Stimulated activated CD4-positive, alpha-beta T cell treated with anti-CD3 and anti-CD28 coated beads, Interleukin-4, amount 100 ng/mL, for 48 hours (primary cell): ENCODE measurements at regions not wholly inside any gene's neighbourhood (a gene's known extent, or its start where the extent isn't known, plus 50 kb on each side); places are given as distances from the start of the nearest gene placed in this dataset.
A peak's percentile ranks its signal among the peaks of the same experiment; 100 is the strongest.
"Not testable (repeated sequence)": the region's sequence is repeated elsewhere in the genome, so short reads cannot be mapped to it uniquely, and the experiment has no call there.

Experiments used
- DNase-seq, 2 donors: peaks; one replicate each; pipeline ENCODE4 v3.0.0-alpha.2; 2020; ENCODE audit warnings: low read depth in 2 of 2

GRCh38 chr10:62996925-62997324 is 136.2 kb upstream of the NRBF2 start:
- no peak for DNase-seq

DNA sequence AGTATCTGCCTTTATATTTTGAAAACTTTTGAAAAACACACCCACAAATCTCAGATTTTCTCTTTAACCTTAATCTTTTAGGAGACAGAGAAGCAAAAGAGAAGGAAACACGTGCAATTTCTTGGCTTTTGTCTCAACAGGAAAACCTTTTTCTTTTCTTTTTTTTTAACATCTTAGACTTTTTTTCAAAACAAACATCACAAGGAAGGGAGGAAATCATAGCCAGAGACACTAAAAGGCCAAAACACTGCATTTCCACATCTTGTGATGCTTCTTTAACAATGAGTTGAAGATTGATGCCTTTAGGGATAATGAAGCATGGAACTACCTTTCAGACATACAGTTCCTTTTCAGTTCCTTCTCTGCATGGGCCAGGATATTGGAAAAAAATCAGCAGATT is 136.6 kb upstream of the NRBF2 start:
- no peak for DNase-seq

- no peak for DNase-seq
These were observed 140.0 kb upstream of the NRBF2 start for GRCh38 chr10:62993121-62993520.

- no peak for DNase-seq
These were observed 140.9 kb upstream of the NRBF2 start for GRCh38 chr10:62992145-62992721.

DNA sequence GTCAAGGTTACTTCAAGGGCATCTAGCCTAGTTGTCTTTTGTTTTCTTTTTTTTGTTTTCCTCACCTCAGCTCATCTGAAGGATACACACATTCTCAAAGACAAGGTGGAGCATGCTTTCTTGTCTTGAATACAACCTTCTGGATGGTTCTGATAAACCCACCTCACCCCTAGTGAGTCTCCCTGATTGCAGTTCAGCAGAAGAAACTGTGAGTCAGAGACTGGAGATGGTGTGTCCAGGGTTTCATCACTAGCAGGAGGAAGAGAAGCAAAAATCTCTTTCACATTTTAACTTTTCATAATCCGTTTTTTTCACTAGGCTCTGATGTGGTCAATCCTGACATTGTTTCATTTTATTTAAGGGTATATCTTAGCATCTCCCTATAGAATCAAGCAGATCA is 143.0 kb upstream of the NRBF2 start:
- no peak for DNase-seq

DNA sequence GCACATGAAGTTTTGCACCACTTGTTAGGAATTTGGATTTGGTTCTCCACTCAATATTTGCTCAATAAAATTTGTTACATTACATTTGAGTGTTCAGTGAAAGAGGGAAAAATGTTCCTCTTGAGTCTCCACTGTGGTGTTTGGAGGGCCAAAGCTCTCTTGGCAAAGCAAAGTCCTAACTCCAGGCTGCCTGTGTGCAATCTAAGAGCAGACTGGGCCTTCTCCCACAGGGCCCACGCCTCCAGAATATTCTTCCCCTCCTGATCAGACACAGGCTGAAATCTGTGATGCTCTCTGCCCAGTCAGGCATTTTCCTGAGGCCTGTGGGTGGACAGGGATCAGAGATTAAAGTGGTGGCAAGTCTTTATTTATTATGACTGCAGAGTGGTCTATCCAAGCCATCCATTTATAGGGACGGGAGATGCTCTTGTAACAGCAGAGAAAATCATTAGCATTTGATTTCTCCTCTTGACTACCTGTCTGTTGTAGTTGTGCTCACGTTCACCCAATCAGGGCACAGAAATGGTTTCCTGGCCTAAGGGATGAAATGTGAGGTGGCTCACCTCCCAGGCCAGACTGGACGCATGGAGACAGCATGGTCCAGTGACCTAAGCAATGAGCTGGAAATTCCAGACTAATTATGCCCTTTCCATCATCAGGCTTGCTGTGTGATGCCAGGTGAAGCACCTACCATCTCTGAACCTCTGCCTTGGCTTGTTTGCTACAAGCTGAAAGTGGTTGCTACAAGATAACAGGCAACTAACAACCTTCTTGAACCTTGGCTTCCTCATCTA is 147.1 kb upstream of the NRBF2 start:
- DNase-seq: no peak

DNA sequence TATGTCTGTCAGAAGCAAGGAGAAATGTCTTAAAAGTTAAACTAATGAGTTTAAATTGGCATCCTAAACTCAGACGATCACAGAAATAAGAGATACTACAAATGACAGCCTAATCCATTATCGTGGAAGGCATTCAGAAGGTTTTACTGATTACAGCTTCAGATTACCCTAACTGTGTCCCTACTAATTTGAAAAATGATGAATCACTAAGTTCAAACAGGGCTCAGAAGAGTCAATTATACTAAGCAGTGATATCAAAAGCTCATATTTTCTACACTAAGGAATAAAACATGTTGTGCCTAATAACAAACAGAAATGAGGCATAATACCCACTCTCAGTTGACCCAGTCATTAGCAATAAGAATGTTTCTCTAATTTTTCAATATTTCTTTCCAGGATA is 152.0 kb upstream of the NRBF2 start:
- DNase-seq: no peak

DNA sequence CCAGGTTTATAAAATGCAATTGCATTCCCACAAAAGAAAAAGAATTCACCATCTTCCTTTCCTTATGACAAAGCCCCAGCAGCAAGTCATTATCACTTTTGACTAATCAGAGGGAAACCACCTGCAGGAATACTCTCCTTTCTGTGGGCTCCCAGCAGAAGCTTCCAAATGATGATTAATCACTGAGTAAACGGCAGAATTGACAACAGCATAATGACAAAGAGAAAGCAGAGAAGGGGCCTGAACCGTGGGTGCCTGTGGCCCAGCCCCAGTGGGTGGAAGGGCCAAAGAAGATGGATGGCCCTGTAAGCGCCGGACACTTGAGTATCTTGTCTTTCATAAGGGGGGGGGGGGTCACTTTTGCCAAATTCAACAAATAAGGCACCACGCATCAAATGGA is 152.4 kb upstream of the NRBF2 start:
- DNase-seq: peak in 1 of 2 donors; percentile 29

- no peak for DNase-seq
These were observed 153.2 kb upstream of the NRBF2 start for GRCh38 chr10:62979921-62980320.

- no peak for DNase-seq
These were observed 154.6 kb upstream of the NRBF2 start for GRCh38 chr10:62978482-62978881.

GRCh38 chr10:62974795-62975194 is 158.3 kb upstream of the NRBF2 start:
- DNase-seq: not testable (repeated sequence)

DNA sequence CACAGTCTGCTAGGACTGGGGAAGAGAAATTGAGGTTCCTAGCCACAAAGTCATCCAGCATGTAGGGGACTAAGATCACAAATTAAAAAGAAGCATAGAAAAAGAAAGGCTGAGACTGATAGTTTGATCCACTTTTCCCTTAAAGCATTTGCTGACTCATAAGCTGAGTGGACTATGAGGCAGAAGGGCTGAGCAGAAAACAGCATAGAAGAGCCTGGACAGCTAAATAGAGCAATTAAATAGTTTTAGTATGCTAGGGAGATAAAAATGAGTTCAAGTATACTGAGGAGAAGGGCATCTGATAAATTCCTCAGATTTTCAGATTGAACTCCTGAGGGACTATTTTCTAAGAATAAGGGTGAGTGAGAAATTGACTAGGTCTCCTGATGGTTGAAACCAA is 155.9 kb upstream of the EGR2 start:
- no peak for DNase-seq

DNA sequence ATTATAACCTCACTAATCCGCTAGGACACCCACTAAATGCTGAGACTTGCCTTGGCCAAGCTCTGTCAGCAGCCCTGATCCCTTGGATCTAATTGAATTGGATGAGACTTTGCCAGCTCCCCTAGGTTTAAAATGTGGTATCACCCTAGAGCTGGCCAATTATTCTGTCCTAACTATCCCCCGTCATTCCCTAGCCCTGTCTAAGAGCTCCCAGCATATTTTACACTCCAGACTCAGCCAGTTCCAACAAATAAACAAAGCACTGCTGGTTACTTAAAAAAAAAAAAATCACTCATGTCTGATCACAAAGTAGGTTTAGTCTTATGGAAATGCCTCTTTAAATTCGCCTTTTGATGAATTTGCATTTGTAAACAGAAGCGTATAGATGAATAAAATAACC is 147.9 kb upstream of the EGR2 start:
- no peak for DNase-seq

DNA sequence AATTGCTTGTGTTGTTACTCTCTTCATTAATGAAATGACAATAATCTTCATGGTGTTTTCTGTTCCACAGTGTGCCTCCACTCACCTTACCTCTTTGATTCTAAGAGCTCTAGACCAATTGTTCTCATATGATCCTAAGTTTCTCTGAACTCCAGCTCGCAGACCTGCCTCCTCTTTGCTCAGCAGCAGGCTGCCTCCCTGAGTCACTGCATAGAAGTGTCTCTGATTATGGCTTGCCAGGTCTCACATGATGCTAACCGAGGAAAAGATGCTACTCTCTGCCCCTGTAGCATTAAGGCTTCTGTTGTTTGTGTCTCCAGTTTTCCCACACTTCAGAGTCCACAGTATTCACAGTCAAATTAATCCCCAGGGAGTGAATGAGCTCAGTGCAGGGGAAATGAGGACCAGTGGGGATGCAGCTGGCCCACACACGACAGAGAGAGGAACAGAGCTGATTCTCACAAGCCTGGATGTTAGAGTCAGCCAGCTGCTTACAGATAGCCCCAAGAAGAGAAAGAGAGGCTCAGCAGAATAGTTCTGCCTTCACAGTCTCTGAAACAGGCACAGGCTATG is 145.9 kb upstream of the EGR2 start:
- no peak for DNase-seq

- no peak for DNase-seq
These were observed 144.2 kb upstream of the EGR2 start for GRCh38 chr10:62960416-62960815.

DNA sequence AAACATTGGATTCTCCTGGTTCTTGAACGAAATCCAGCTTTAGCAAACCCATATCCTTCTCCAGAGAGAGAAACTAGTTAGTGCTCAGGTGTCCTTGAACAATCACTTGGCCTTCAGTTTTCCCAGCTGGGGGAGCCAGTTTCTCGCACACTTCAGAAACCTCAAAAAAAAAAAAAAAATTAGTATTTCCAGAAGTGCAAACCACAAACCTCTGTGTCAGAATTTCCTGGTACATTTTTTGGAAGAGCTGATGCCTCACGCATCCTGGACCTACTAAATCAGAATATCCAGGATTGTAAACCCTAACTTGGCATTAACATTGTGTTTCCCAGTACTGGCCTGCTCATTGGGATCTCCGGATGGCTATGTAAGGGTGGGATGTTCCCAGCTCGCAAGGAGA is 143.4 kb upstream of the EGR2 start:
- no peak for DNase-seq

GRCh38 chr10:62958980-62959379 is 142.8 kb upstream of the EGR2 start:
- DNase-seq: no peak

- DNase-seq: no peak
These were observed 130.1 kb upstream of the EGR2 start for GRCh38 chr10:62946278-62946677.

DNA sequence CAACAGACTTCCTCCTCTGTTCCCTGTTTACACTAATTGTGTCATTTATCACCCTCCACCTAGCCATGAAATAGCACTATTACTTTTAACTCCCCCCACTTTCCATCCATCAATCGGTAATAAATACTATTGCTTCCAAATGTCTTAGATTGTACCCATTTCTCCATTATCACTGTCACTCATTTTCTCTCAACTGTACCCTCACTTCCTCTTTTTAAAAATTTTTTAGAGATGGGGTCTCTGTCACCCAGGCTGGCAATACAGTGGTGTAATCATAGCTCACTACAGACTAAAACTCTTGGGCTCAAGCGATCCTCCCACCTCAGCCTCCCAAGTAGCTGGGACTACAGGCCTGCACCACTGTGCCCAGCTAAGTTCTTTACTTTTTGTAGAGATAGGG is 123.5 kb upstream of the EGR2 start:
- no peak for DNase-seq

- DNase-seq: no peak
These were observed 122.5 kb upstream of the EGR2 start for GRCh38 chr10:62938672-62939071.

GRCh38 chr10:62937674-62938073 is 121.5 kb upstream of the EGR2 start:
- DNase-seq: no peak

DNA sequence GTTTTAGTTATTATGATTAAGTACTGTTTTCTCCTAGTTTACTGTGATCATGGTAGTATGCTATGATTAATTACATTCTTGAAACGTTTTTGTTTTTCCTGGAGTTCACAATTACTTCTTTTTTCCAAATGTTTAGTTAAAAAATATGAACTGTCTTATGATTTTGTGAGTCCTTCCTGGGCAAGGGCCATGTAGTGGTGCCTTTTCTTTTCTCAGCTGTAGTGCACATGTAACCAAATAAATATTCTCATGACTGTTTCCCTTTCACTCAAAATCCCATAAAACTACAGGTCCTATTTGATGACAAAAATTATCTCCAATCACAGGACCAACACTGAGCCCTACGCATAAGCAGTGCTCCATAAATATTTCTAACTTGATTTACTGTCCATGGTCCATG is 118.9 kb upstream of the EGR2 start:
- no peak for DNase-seq

DNA sequence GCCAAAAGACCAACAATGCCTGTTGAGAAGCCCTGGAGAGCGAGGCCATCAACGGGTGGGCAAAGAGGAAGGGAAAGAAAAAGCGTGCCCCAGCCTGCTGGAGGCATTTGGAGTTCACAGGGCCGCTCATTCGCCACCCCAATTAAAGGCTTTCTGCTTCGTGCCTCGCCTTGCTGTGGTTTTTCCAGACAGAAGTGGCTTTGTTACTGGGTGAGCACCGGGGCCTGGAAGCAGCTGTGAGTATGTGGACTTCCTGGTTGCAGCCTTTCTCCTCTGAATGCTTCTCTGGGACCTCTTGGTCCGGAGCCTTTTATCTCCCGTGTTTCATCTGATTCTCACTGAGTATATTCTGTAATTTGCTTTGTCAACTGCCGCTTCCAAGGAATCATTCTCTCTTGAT is 118.1 kb upstream of the EGR2 start:
- DNase-seq: no peak
